HL-60 (cell line): ENCODE measurements at regions not wholly inside any gene's neighbourhood (a gene's known extent, or its start where the extent isn't known, plus 50 kb on each side); places are given as distances from the start of the nearest gene placed in this dataset.

ENCODE experiments used
- DNase-seq, 2 experiments: peaks; one replicate each; pipeline ENCODE4 v3.0.0-alpha.2; 2010 to 2020; ENCODE audit warnings: low read depth in 1 of 2, low spot score in 1 of 2
- H3K27ac ChIP-seq: fragments of 250-450 bp; sonication (Bioruptor Pico); replicated peaks from 2 replicates; pipeline ENCODE4 v1.5.1; 2020; ENCODE audit warnings: mild to moderate bottlenecking, moderate library complexity
- H3K27me3 ChIP-seq: fragments of 250-450 bp; sonication (Bioruptor Pico); 2 replicates; pipeline ENCODE4 v1.5.1; 2021; ENCODE audit warnings: mild to moderate bottlenecking, moderate library complexity; ENCODE audit not compliant: insufficient read depth, poor library complexity, severe bottlenecking
- H3K4me3 ChIP-seq: replicated peaks from 2 replicates; pipeline ENCODE4 v1.5.1; 2011; ENCODE audit warnings: mild to moderate bottlenecking, control low read depth, low read length; ENCODE audit not compliant: insufficient read depth
- CTCF ChIP-seq: IDR thresholded peaks from one replicate; pipeline ENCODE4 v1.5.1; 2011; ENCODE audit warnings: low read length, control low read depth, inconsistent platforms; ENCODE audit not compliant: insufficient read depth
- GABPA ChIP-seq: IDR thresholded peaks from 2 replicates; pipeline ENCODE4 v1.6.1; 2012; ENCODE audit warnings: low read depth
- POLR2AphosphoS5 ChIP-seq: IDR thresholded peaks from 2 replicates; pipeline ENCODE4 v1.6.1; 2012; ENCODE audit warnings: low read depth
- REST ChIP-seq: IDR thresholded peaks from 2 replicates; pipeline ENCODE4 v1.6.1; 2012; ENCODE audit warnings: low read depth; ENCODE audit not compliant: insufficient replicate concordance
- SPI1 ChIP-seq: IDR thresholded peaks from 2 replicates; pipeline ENCODE4 v1.6.1; 2012; ENCODE audit warnings: low read depth, mild to moderate bottlenecking, borderline replicate concordance

- Histone ChIP-seq H3K27ac (no peak overlapping the region), H3K4me3 (no peak overlapping the region), H3K27me3 (peaks cover 3% of the 10 kb centered on the region)
- TF ChIP-seq CTCF (no peak), REST (no peak), GABPA (no peak), POLR2AphosphoS5 (no peak), SPI1 (no peak)
- DNase-seq = no peak
These were observed 176.2 kb upstream of the ETV3 start for GRCh38 chr1:157314408-157314807.

DNA sequence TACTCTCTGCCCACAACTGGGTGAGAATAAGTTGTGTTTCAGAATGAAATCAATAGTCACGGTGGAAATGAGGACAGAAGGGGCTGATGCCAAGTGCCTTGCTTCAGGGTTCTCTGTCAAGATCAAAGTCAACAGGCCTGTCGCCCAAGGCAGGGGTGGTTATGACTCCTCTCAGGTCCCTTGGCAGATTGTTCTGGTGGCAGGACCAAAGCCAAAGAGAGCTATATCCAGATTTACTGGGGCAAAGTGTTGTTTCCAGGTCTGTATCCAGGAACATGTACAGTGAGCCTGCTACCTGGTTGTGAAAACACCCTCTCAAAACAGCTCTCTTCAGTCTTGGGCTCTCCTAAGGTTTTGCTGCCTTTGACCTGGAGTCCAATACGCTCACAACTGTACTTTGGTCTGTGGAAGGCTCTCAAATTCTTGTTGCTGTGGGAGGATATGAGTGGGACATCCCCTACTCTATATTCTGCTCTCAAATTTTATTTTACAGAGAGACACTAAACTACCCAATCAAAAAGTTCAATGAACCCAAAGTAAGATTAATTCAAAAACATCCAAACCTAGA, 175.1 kb upstream of the ETV3 start:
- DNase-seq = no peak
- Histone ChIP-seq H3K4me3 (no peak overlapping the region), H3K27me3 (peaks cover 3% of the 10 kb centered on the region), H3K27ac (no peak overlapping the region)
- no peak for TF ChIP-seq REST
- no peak for TF ChIP-seq SPI1
- TF ChIP-seq POLR2AphosphoS5 = no peak
- TF ChIP-seq GABPA = no peak
- no peak for TF ChIP-seq CTCF

GRCh38 chr1:157312082-157312812, 174.1 kb upstream of the ETV3 start:
- Histone ChIP-seq H3K27ac (no peak overlapping the region), H3K4me3 (no peak overlapping the region), H3K27me3 (peaks cover 3% of the 10 kb centered on the region)
- no peak for DNase-seq
- TF ChIP-seq CTCF = no peak
- no peak for TF ChIP-seq SPI1
- TF ChIP-seq REST = no peak
- no peak for TF ChIP-seq POLR2AphosphoS5
- TF ChIP-seq GABPA = no peak
